MM.1S (cell line): ENCODE measurements at regions not wholly inside any gene's neighbourhood (a gene's known extent, or its start where the extent isn't known, plus 50 kb on each side); places are given as distances from the start of the nearest gene placed in this dataset.

Experiments
- DNase-seq: peaks from one replicate; pipeline ENCODE4 v3.0.0-alpha.2; 2015
- H2AFZ ChIP-seq: fragments of 300-600 bp; sonication (generic); 2 replicates; pipeline ENCODE4 v1.6.0; 2016; ENCODE audit warnings: antibody characterized with exemption, low read length
- H3F3A ChIP-seq: fragments of 300-600 bp; sonication (generic); 2 replicates; pipeline ENCODE4 v1.6.1; 2016; ENCODE audit warnings: mild to moderate bottlenecking, antibody characterized with exemption, low read length, moderate library complexity, mixed read lengths; ENCODE audit not compliant: insufficient read depth
- H3K27ac ChIP-seq: fragments of 300-600 bp; sonication (generic); 2 replicates; pipeline ENCODE4 v1.5.1; 2016; ENCODE audit warnings: mild to moderate bottlenecking, low read length
- H3K27me3 ChIP-seq: fragments of 300-600 bp; sonication (generic); replicated peaks from 2 replicates; pipeline ENCODE4 v1.6.0; 2016; ENCODE audit warnings: low read length; ENCODE audit not compliant: insufficient read depth
- H3K36me3 ChIP-seq: fragments of 300-600 bp; sonication (generic); replicated peaks from 2 replicates; pipeline ENCODE4 v1.6.1; 2016; ENCODE audit warnings: mild to moderate bottlenecking, low read length, mixed read lengths; ENCODE audit not compliant: insufficient read depth
- H3K4me1 ChIP-seq: fragments of 300-600 bp; sonication (generic); 2 replicates; pipeline ENCODE4 v1.6.1; 2016; ENCODE audit warnings: low read length, mixed read lengths
- H3K4me2 ChIP-seq: fragments of 300-600 bp; sonication (generic); 2 replicates; pipeline ENCODE4 v1.6.0; 2016; ENCODE audit warnings: low read depth, low read length
- H3K4me3 ChIP-seq: fragments of 300-600 bp; sonication (generic); 2 replicates; pipeline ENCODE4 v1.5.1; 2016; ENCODE audit warnings: low read length, mixed read lengths
- H3K79me2 ChIP-seq: fragments of 300-600 bp; sonication (generic); 2 replicates; pipeline ENCODE4 v1.6.1; 2016; ENCODE audit warnings: mixed run types, low read length, mixed read lengths
- H3K9ac ChIP-seq: fragments of 300-600 bp; sonication (generic); 2 replicates; pipeline ENCODE4 v1.6.1; 2016; ENCODE audit warnings: low read length, mixed read lengths
- H3K9me2 ChIP-seq: fragments of 300-600 bp; sonication (generic); replicated peaks from 2 replicates; pipeline ENCODE4 v1.6.1; 2016; ENCODE audit warnings: mild to moderate bottlenecking, low read length, mixed read lengths; ENCODE audit not compliant: insufficient read depth
- H3K9me3 ChIP-seq: fragments of 300-600 bp; sonication (generic); replicated peaks from 2 replicates; pipeline ENCODE4 v1.6.1; 2016; ENCODE audit warnings: mild to moderate bottlenecking, low read length, mixed read lengths; ENCODE audit not compliant: insufficient read depth
- H4K20me1 ChIP-seq: fragments of 300-600 bp; sonication (generic); 2 replicates; pipeline ENCODE4 v1.6.1; 2016; ENCODE audit warnings: mild to moderate bottlenecking, low read length, moderate library complexity, mixed read lengths; ENCODE audit not compliant: insufficient read depth
- EZH2 ChIP-seq: fragments of 300-600 bp; sonication (generic); optimal IDR thresholded peaks from 2 replicates; pipeline ENCODE3; 2017; ENCODE audit warnings: low read depth, mild to moderate bottlenecking, antibody characterized with exemption, low read length, mixed read lengths
- EZH2phosphoT487 ChIP-seq: fragments of 300-600 bp; sonication (generic); IDR thresholded peaks from 2 replicates; pipeline ENCODE4 v1.6.1; 2018; ENCODE audit warnings: antibody characterized with exemption, low read length
- TF ChIP-seq, protein P1 (sequence below): fragments of 300-600 bp; sonication (generic); IDR thresholded peaks from 2 replicates; pipeline ENCODE4 v1.5.1; 2016; ENCODE audit warnings: antibody characterized with exemption, low read length, mixed read lengths

DNA sequence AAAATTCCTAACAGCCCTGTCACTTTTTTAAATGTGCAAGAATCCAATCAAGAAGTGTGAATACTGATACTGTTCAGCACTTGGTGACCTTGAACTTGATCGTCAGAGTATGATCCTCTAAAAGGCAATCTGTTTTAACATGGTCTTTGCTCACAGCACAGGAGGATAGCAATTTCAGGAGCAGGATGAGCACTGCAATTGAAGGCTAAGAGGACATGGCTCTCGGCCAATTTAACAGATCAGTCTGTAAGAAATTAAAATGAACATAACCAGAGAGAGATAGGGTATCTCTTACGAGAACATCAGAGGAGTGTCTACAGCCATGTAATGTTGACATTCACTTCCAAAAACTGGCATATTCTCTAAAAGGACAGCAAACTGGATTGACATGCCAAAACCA, 243.1 kb downstream of the LTN1 start:
- H3K4me2 ChIP-seq = no peak overlapping the region
- H3K27ac ChIP-seq = no peak overlapping the region
- H3K9ac ChIP-seq = no peak overlapping the region
- no peaks in the 10 kb centered on the region for H3K36me3 ChIP-seq
- no peaks in the 10 kb centered on the region for H4K20me1 ChIP-seq
- no peaks in the 10 kb centered on the region for H3K9me3 ChIP-seq
- H3K27me3 ChIP-seq = no peaks in the 10 kb centered on the region
- no peak for DNase-seq
- no peak overlapping the region for H2AFZ ChIP-seq
- no peaks in the 10 kb centered on the region for H3K79me2 ChIP-seq
- TF ChIP-seq EZH2 (no peak), EZH2phosphoT487 (no peak)
- TF ChIP-seq, protein P1, sequence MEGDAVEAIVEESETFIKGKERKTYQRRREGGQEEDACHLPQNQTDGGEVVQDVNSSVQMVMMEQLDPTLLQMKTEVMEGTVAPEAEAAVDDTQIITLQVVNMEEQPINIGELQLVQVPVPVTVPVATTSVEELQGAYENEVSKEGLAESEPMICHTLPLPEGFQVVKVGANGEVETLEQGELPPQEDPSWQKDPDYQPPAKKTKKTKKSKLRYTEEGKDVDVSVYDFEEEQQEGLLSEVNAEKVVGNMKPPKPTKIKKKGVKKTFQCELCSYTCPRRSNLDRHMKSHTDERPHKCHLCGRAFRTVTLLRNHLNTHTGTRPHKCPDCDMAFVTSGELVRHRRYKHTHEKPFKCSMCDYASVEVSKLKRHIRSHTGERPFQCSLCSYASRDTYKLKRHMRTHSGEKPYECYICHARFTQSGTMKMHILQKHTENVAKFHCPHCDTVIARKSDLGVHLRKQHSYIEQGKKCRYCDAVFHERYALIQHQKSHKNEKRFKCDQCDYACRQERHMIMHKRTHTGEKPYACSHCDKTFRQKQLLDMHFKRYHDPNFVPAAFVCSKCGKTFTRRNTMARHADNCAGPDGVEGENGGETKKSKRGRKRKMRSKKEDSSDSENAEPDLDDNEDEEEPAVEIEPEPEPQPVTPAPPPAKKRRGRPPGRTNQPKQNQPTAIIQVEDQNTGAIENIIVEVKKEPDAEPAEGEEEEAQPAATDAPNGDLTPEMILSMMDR = no peak
- H3K4me3 ChIP-seq = no peak overlapping the region
- no peaks in the 10 kb centered on the region for H3K4me1 ChIP-seq
- H3K9me2 ChIP-seq = no peaks in the 10 kb centered on the region
- H3F3A ChIP-seq = no peaks in the 10 kb centered on the region

- H2AFZ ChIP-seq = no peak overlapping the region
- no peak overlapping the region for H3K4me2 ChIP-seq
- H3K9me3 ChIP-seq = no peaks in the 10 kb centered on the region
- no peak for TF ChIP-seq EZH2phosphoT487
- no peak for TF ChIP-seq EZH2
- TF ChIP-seq, protein P1 = no peak
- H3K4me1 ChIP-seq = no peaks in the 10 kb centered on the region
- H3K79me2 ChIP-seq = no peaks in the 10 kb centered on the region
- no peak overlapping the region for H3K27ac ChIP-seq
- no peaks in the 10 kb centered on the region for H3F3A ChIP-seq
- H3K27me3 ChIP-seq = no peaks in the 10 kb centered on the region
- no peaks in the 10 kb centered on the region for H4K20me1 ChIP-seq
- DNase-seq = no peak
- H3K9me2 ChIP-seq = no peaks in the 10 kb centered on the region
- no peak overlapping the region for H3K4me3 ChIP-seq
- no peak overlapping the region for H3K9ac ChIP-seq
- H3K36me3 ChIP-seq = no peaks in the 10 kb centered on the region
Observed at GRCh38 chr21:28747464-28747863, 245.2 kb downstream of the LTN1 start.

DNA sequence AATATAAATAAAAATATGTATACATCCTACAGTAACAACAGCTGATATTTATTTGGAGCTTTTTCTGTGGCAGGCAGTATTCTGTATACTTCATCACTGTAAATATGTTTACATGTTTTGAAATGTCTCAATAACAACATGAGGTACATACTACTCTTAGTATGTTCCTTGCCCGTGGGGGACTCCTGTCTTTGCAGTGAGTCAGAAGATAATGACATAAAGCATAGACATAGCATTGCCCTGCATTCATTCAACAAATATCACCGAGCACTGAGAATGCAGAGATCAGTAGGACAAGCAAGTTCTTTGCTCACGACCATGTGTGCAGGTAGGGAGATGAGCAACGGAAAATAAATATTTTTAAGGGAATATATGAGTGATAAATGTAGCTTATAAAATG, 246.5 kb downstream of the LTN1 start:
- no peaks in the 10 kb centered on the region for H4K20me1 ChIP-seq
- no peak overlapping the region for H3K4me2 ChIP-seq
- no peak overlapping the region for H3K4me3 ChIP-seq
- no peak overlapping the region for H2AFZ ChIP-seq
- H3K79me2 ChIP-seq = no peaks in the 10 kb centered on the region
- no peaks in the 10 kb centered on the region for H3K36me3 ChIP-seq
- H3K9me3 ChIP-seq = no peaks in the 10 kb centered on the region
- H3K27me3 ChIP-seq = no peaks in the 10 kb centered on the region
- H3F3A ChIP-seq = no peaks in the 10 kb centered on the region
- H3K9me2 ChIP-seq = no peaks in the 10 kb centered on the region
- H3K4me1 ChIP-seq = no peaks in the 10 kb centered on the region
- H3K9ac ChIP-seq = no peak overlapping the region
- no peak overlapping the region for H3K27ac ChIP-seq
- no peak for TF ChIP-seq EZH2
- TF ChIP-seq, protein P1 = no peak
- no peak for TF ChIP-seq EZH2phosphoT487
- no peak for DNase-seq
